Nephron progenitor cell (in vitro differentiated cells): ENCODE measurements at regions not wholly inside any gene's neighbourhood (a gene's known extent, or its start where the extent isn't known, plus 50 kb on each side); places are given as distances from the start of the nearest gene placed in this dataset.

Experiments
- DNase-seq: peaks from one replicate; pipeline ENCODE4 v3.0.0; 2021
- H3K27ac Mint-ChIP-seq: 2 replicates; pipeline ENCODE4 v1.8.0; 2021; ENCODE audit warnings: mild to moderate bottlenecking, moderate library complexity, mixed read lengths
- H3K27me3 Mint-ChIP-seq: 2 replicates; pipeline ENCODE4 v1.8.0; 2021; ENCODE audit warnings: mild to moderate bottlenecking, low read depth, mixed read lengths; ENCODE audit not compliant: poor library complexity
- H3K36me3 Mint-ChIP-seq: 2 replicates; pipeline ENCODE4 v1.8.0; 2021; ENCODE audit warnings: low read depth, mixed read lengths
- H3K4me1 Mint-ChIP-seq: 2 replicates; pipeline ENCODE4 v1.8.0; 2021; ENCODE audit warnings: mixed read lengths
- H3K4me3 Mint-ChIP-seq: 2 replicates; pipeline ENCODE4 v1.8.0; 2021; ENCODE audit warnings: mild to moderate bottlenecking, moderate library complexity, mixed read lengths
- H3K9me3 Mint-ChIP-seq: 2 replicates; pipeline ENCODE4 v1.8.0; 2021; ENCODE audit warnings: mild to moderate bottlenecking, moderate library complexity, mixed read lengths
- CTCF ChIP-seq: fragments of 200-600 bp; sonication (generic); IDR thresholded peaks from 2 replicates; pipeline ENCODE4 v1.5.0; 2021; ENCODE audit warnings: antibody characterized with exemption

- no peaks in the 10 kb centered on the region for H3K4me1 Mint-ChIP-seq
- no peak for DNase-seq
- no peak for TF ChIP-seq CTCF
- H3K9me3 Mint-ChIP-seq, result no peaks in the 10 kb centered on the region
- no peak overlapping the region for H3K27ac Mint-ChIP-seq
- peaks cover 3% of the 10 kb centered on the region for H3K27me3 Mint-ChIP-seq
- H3K36me3 Mint-ChIP-seq, result no peaks in the 10 kb centered on the region
- no peak overlapping the region for H3K4me3 Mint-ChIP-seq
These were observed 318.2 kb downstream of the ADCYAP1 start for GRCh38 chr18:1222880-1223279.

- no peak for DNase-seq
- no peak for TF ChIP-seq CTCF
- H3K27me3 Mint-ChIP-seq, result peaks cover 7% of the 10 kb centered on the region
- H3K27ac Mint-ChIP-seq, result no peak overlapping the region
- H3K9me3 Mint-ChIP-seq, result peaks cover 29% of the 10 kb centered on the region
- no peak overlapping the region for H3K4me3 Mint-ChIP-seq
- H3K4me1 Mint-ChIP-seq, result no peaks in the 10 kb centered on the region
- peaks cover 27% of the 10 kb centered on the region for H3K36me3 Mint-ChIP-seq
These were observed 322.4 kb downstream of the ADCYAP1 start for GRCh38 chr18:1227025-1227424.

- Mint-ChIP-seq H3K4me3 (no peak overlapping the region), H3K27ac (no peak overlapping the region), H3K4me1 (no peaks in the 10 kb centered on the region), H3K27me3 (peaks cover 7% of the 10 kb centered on the region), H3K9me3 (peaks cover 55% of the 10 kb centered on the region), H3K36me3 (peaks cover 50% of the 10 kb centered on the region)
- no peak for DNase-seq
- no peak for TF ChIP-seq CTCF
These were observed 325.0 kb downstream of the ADCYAP1 start for GRCh38 chr18:1229634-1230033.

DNA sequence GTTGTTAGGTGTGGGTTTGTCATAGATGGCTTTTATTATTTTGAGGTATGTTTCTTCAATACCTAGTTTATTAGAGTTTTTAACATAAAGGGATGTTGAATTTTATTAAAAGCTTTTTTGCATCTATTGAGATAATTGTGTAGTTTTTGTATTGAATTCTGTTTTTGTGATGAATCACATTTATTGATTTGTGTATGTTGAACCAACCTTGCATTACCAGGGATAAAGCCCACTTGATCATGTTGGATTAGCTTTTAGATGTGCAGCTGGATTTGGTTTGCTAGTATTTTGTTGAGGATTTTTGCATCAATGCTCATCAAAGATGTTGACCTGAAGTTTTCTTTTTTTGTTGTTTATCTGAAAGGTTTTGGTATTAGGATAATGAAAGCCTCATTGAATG, 328.2 kb downstream of the ADCYAP1 start:
- H3K4me1 Mint-ChIP-seq, result no peaks in the 10 kb centered on the region
- no peak for TF ChIP-seq CTCF
- peaks cover 81% of the 10 kb centered on the region for H3K36me3 Mint-ChIP-seq
- H3K27me3 Mint-ChIP-seq, result peaks cover 4% of the 10 kb centered on the region
- H3K9me3 Mint-ChIP-seq, result peaks cover 83% of the 10 kb centered on the region
- H3K27ac Mint-ChIP-seq, result no peak overlapping the region
- H3K4me3 Mint-ChIP-seq, result no peak overlapping the region
- DNase-seq, result no peak

DNA sequence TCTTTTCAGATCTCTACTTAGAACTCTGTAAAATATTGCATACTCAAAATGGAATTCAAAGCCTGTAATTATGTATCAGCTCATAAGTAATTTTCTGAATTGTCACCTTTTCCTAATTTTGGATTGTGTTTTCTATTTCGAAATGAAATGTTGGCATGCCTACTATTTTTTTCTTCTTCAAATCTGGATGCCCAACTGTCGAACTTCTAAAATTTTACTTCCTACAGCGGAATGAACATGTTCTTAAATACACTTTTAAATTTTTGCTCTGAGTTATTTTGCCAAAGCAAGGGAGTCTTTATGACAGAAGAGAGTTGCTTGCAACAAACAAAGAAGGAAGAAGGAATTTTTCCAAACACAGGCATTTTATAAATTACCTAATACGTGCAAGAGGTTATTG, 336.0 kb downstream of the ADCYAP1 start:
- Mint-ChIP-seq H3K4me1 (no peaks in the 10 kb centered on the region), H3K36me3 (peaks cover 27% of the 10 kb centered on the region), H3K4me3 (no peak overlapping the region), H3K9me3 (peaks cover 17% of the 10 kb centered on the region), H3K27me3 (peaks cover 4% of the 10 kb centered on the region), H3K27ac (no peak overlapping the region)
- TF ChIP-seq CTCF, result no peak
- no peak for DNase-seq

- no peak overlapping the region for H3K4me3 Mint-ChIP-seq
- no peak for TF ChIP-seq CTCF
- DNase-seq, result no peak
- no peaks in the 10 kb centered on the region for H3K27me3 Mint-ChIP-seq
- no peak overlapping the region for H3K27ac Mint-ChIP-seq
- H3K4me1 Mint-ChIP-seq, result peaks cover 19% of the 10 kb centered on the region
- H3K9me3 Mint-ChIP-seq, result no peaks in the 10 kb centered on the region
- no peaks in the 10 kb centered on the region for H3K36me3 Mint-ChIP-seq
These were observed 339.9 kb downstream of the ADCYAP1 start for GRCh38 chr18:1244397-1245122.
